HG02763 (cell line): ENCODE measurements at regions not wholly inside any gene's neighbourhood (a gene's known extent, or its start where the extent isn't known, plus 50 kb on each side); places are given as distances from the start of the nearest gene placed in this dataset.

Experiments
- ATAC-seq: cut with Tn5 transposase; IDR thresholded peaks from one replicate; pipeline ENCODE4 v1.9.1; 2021; ENCODE audit warnings: mild to moderate bottlenecking, moderate library complexity; ENCODE audit not compliant: unreplicated experiment

- peak; percentile 82 for ATAC-seq
Observed at GRCh38 chr11:19525276-19525675, 187.4 kb upstream of the NAV2 start.

DNA sequence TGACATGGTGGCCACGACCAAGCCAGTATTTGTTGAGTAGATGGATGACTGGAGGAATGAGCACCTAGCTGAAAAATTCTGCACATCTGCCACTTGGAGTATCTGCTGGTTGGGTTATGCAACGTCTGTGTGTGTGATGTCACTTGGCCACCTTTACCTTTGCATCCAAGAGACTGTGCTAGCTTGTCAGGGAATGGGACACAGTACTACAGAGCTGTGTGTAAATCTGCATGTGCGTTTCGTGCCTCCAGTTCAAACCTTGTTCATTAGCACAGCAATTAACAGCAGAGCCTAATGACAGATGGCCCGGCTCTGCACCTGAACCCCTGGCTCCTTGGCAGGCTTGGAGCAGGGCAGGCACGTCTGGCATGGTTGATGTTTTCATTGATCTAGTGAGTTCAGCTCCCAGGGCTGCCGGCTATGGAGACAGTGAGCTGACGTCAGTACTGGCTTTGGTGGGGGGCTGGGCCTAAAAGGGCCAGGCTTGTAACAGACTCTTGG, 188.4 kb upstream of the NAV2 start:
- no peak for ATAC-seq

DNA sequence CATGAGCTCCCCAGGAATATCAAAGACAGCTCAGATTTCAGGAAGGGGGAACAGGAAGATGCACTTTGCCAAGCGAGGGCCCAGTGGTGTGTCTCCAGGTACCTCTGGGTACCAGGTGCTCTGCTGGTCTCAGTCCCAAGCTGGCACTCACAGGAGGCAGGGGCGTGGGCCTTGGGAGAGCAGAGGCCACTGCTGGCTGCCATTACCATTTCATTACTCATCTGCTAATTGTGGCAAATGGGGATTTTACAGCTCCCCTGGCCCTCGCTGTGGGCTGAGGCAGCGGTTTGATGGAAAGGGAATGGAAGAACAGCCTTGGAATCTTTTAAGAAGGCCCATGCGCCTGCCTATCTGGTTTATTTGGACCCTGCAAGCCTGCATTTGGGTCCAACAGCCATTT, 192.0 kb upstream of the NAV2 start:
- no peak for ATAC-seq

GRCh38 chr11:19519912-19520641, 192.6 kb upstream of the NAV2 start:
- ATAC-seq: no peak

- ATAC-seq: no peak
Observed at GRCh38 chr11:19519353-19519752, 193.3 kb upstream of the NAV2 start.

DNA sequence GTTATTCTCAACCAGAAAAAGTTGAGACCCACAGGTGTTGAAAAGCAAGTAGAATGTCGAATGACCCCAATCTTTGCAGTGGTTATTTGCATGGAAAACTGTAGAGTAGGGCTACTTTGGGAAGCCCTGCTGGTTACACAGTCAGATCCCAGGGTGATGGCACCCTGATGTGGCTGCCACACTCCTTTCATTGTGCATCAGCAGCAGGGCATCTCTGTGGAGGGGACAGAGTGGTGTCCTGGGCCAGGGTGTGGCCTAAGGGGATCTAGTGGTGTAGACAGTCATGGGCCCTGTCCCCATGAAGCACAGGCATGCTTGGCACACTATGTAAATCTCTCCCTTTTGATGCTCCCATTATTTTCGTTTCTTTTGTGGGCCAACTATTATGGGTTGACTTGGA, 199.4 kb upstream of the NAV2 start:
- no peak for ATAC-seq

DNA sequence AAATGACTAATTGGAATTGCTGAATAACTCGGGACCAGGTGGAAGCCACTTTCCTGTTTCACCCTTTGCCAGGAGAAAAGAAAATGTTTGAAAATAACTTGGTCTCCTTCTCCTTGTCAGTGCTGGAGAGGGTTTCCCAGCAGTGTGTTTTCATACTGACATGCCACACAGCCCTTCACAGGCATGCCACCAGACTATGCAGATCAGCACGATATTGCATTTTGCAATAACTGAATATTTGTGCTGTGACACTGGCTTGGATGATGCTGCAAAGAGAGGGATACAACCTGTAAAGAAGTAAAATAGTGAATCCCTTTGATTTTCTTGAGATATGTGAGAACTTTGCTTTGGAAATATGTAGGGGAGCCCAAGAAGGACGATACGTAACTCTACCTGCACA, 200.0 kb upstream of the NAV2 start:
- no peak for ATAC-seq

GRCh38 chr11:19511413-19512183, 201.0 kb upstream of the NAV2 start:
- no peak for ATAC-seq

DNA sequence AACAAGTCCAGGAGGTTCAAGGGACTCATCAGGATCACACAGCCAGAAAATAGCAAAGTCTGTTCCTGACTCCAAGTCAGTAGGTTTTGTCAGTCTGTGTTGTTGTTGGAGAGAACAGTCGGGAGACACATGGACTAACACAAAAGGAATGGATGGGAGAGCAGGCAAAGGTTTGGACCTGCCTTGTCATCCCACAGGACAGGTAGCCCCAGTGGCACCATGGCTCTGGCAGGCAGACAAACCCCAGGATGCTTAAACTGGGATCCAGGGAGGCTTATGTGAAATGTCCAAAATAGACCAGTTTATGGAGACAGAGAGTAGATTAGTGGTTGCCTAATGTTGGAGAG, 201.6 kb upstream of the NAV2 start:
- ATAC-seq: no peak

GRCh38 chr11:19510468-19510867, 202.2 kb upstream of the NAV2 start:
- ATAC-seq: no peak

GRCh38 chr11:19509215-19509614, 203.4 kb upstream of the NAV2 start:
- ATAC-seq: no peak

DNA sequence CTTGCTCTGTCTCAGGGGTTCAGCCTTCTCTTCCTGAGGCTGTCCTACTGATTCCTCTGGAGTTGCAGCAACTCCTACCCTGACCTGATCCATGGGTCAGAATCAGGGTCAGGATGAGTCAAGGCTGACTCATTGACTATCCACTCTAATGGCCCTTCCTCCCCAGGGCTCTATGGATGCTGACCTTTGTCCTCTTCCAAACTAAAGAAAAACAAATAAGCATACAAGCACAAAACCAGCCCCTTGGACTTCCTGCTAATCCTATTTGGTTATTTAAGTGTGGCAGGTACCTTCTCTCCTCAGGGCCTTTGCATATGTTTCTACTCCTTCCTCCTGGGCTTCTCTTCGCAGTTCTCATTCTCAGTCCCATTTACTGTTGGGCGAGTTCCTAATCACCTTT, 204.5 kb upstream of the NAV2 start:
- ATAC-seq: no peak

- ATAC-seq: no peak
Observed at GRCh38 chr11:19506816-19507486, 205.7 kb upstream of the NAV2 start.

- no peak for ATAC-seq
Observed at GRCh38 chr11:19502691-19503253, 209.9 kb upstream of the NAV2 start.

DNA sequence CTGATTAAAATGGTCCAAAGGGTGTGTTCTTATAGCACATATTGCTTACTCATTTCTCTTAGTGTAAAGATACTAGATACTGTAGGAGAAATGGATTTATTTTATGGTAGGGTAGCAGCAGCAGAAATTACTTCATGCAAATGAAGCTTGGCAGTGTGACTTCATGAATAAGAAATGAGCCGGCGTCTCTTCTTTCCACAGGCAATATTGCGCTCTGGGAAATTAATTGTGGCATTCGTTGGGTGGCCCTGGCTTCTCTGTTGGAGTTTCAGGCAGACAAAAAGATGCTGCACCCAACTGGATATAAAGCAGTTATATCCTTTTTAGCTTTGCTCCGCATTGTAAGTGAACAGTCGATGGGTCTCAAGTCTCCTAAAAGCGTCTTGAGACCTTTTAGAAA, 211.0 kb upstream of the NAV2 start:
- ATAC-seq: no peak

DNA sequence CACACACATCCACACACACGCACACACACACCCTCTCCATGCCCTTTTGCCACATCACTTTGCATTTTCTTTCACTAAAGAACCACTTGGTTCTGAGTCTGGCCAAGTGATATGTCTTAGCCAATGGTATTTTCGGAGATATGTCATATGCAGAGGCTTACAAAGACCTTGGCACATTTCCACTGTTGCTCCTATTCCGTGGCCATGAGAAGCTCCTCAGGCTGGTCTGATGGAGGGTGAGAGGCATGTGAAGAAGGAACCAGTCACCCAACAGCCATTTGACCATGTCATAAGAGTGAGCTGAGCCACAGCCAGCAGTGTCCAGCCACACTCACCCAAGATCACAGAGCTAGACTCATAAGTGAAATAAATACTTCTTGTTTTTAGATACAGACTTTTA, 212.6 kb upstream of the NAV2 start:
- ATAC-seq: no peak

DNA sequence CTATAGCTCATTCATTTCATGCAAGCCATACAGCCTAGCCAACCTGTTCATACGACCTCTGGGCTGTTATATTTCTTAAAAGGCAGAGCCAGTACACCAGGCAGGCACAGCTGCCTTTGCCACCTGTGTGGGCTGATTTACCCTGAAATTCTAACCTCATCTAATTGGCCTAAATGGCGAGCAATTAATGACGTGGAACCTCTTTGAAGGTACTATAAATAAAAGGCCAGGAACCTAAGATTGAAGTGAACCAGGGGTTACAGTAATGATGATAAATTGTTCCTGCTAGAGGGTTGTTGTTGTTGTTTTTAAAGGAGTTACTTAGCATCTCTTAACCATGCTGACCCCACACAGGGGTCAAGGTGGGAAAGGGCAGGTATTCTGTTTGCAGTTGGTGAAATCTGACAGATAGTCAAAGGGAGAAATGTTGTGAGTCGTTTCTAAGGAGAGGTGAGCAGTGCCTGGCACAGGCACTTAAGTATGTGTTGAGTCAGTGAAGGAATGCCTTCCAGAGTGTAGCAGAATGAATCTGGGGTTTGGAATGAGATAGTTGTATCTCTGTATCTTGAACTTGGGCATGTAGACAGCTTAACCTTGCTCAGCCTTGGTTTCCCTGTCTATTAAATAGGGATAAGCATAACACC, 213.5 kb upstream of the NAV2 start:
- no peak for ATAC-seq

- ATAC-seq: no peak
Observed at GRCh38 chr11:19493446-19494213, 219.0 kb upstream of the NAV2 start.

GRCh38 chr11:19482319-19483100, 230.1 kb upstream of the NAV2 start:
- no peak for ATAC-seq

DNA sequence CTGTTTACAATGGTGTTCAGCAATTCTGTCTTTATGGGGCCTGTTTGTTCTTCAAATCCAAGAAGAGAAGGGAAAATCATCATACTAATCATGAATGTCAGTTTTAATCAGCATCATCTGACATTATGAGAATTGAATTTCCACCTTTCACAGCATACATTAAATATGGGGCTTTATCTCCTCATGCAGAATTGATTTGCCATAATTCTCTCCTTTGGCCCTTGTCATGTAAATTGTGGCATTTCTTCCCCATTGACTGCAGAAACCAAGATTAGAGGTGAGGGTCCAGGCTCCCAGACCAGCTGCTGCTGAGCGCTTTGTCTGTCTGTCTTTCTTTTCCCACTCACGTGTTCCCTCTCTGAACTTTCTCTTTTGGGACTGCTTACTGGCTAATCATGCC, 232.1 kb upstream of the NAV2 start:
- no peak for ATAC-seq
